HEK293 (cell line): ENCODE measurements at regions not wholly inside any gene's neighbourhood (a gene's known extent, or its start where the extent isn't known, plus 50 kb on each side); places are given as distances from the start of the nearest gene placed in this dataset.

ENCODE experiments used
- CTCF ChIA-PET: fragments of 350-600 bp; formaldehyde crosslinking; extraction: SDS; loops from one replicate; lab custom pipeline; 2021; ENCODE audit warnings: antibody characterized with exemption; lab: Yijun Ruan, JAX
- POLR2A ChIA-PET: fragments of 300-600 bp; formaldehyde crosslinking; extraction: SDS; loops from one replicate; lab custom pipeline; 2020; ENCODE audit warnings: antibody characterized with exemption, inconsistent platforms; lab: Yijun Ruan, JAX
- H3K27ac ChIP-seq: fragments of 200-500 bp; sonication (Bioruptor generic); 2 replicates; pipeline ENCODE4 v1.5.1; 2014; ENCODE audit warnings: low read depth, low read length, control low read depth, inconsistent platforms; ENCODE audit errors: extremely low read depth
- H3K36me3 ChIP-seq, 2 experiments: fragments of 200-500 bp in 1 of 2; sonication (Bioruptor generic) in 1 of 2; 1 replicate in 1 of 2; 2 replicates in 1 of 2; pipeline ENCODE4 v1.5.1; 2014 to 2017; ENCODE audit warnings: inconsistent platforms in 2 of 2, low read length in 2 of 2; ENCODE audit not compliant: control insufficient read depth in 2 of 2, insufficient read depth in 1 of 2
- H3K4me1 ChIP-seq: fragments of 200-500 bp; sonication (Bioruptor generic); 2 replicates; pipeline ENCODE4 v1.5.1; 2014; ENCODE audit warnings: mild to moderate bottlenecking, low read length, inconsistent platforms; ENCODE audit not compliant: control insufficient read depth, insufficient read depth
- H3K4me3 ChIP-seq: 2 replicates; pipeline ENCODE4 v1.5.1; 2011; ENCODE audit warnings: low read depth, mild to moderate bottlenecking, control low read depth, low read length, moderate library complexity
- H3K9me3 ChIP-seq: fragments of 200-500 bp; sonication (Bioruptor generic); 2 replicates; pipeline ENCODE4 v1.5.1; 2014; ENCODE audit warnings: low read depth, low read length, inconsistent platforms; ENCODE audit not compliant: control insufficient read depth, insufficient read depth
- CTCF ChIP-seq: fragments of 450-650 bp; formaldehyde crosslinking; IDR thresholded peaks from 2 replicates; pipeline ENCODE4 v1.5.1; 2016; ENCODE audit warnings: missing biosample characterization, missing genetic modification characterization
- FEZF1 ChIP-seq: fragments of 450-650 bp; formaldehyde crosslinking; IDR thresholded peaks from 2 replicates; pipeline ENCODE4 v1.5.1; 2016; ENCODE audit warnings: missing biosample characterization, missing genetic modification characterization
- GLI4 ChIP-seq: fragments of 450-650 bp; formaldehyde crosslinking; IDR thresholded peaks from 2 replicates; pipeline ENCODE4 v1.5.1; 2016; ENCODE audit warnings: missing biosample characterization, missing genetic modification characterization
- HOXA7 ChIP-seq: sonication (generic); formaldehyde crosslinking; IDR thresholded peaks from 2 replicates; pipeline ENCODE4 v1.8.1; 2022; ENCODE audit warnings: missing genetic modification reagents, borderline replicate concordance
- HOXD13 ChIP-seq: sonication (generic); formaldehyde crosslinking; IDR thresholded peaks from 2 replicates; pipeline ENCODE4 v1.8.0; 2022; ENCODE audit warnings: missing genetic modification reagents, borderline replicate concordance
- OVOL3 ChIP-seq: fragments of 450-650 bp; formaldehyde crosslinking; IDR thresholded peaks from 2 replicates; pipeline ENCODE4 v1.5.1; 2016; ENCODE audit warnings: missing biosample characterization, missing genetic modification characterization
- ZBTB20 ChIP-seq: fragments of 450-650 bp; formaldehyde crosslinking; IDR thresholded peaks from 2 replicates; pipeline ENCODE4 v1.5.1; 2016; ENCODE audit warnings: missing biosample characterization, missing genetic modification characterization
- ZBTB6 ChIP-seq: fragments of 450-650 bp; formaldehyde crosslinking; IDR thresholded peaks from 2 replicates; pipeline ENCODE4 v1.5.1; 2017; ENCODE audit warnings: missing biosample characterization, missing genetic modification characterization
- ZBTB8A ChIP-seq: fragments of 450-650 bp; formaldehyde crosslinking; IDR thresholded peaks from 2 replicates; pipeline ENCODE4 v1.5.1; 2016; ENCODE audit warnings: missing biosample characterization, missing genetic modification characterization
- ZFHX2 ChIP-seq: fragments of 450-650 bp; formaldehyde crosslinking; conservative IDR thresholded peaks from 2 replicates; pipeline ENCODE4 v1.5.1; 2016; ENCODE audit warnings: missing biosample characterization, missing genetic modification characterization
- ZFP3 ChIP-seq: fragments of 450-650 bp; formaldehyde crosslinking; IDR thresholded peaks from 2 replicates; pipeline ENCODE4 v1.5.1; 2016; ENCODE audit warnings: low read depth, missing biosample characterization, missing genetic modification characterization
- ZFP69B ChIP-seq: fragments of 450-650 bp; formaldehyde crosslinking; IDR thresholded peaks from 2 replicates; pipeline ENCODE4 v1.5.1; 2016; ENCODE audit warnings: missing biosample characterization, missing genetic modification characterization
- ZNF114 ChIP-seq: fragments of 450-650 bp; formaldehyde crosslinking; IDR thresholded peaks from 2 replicates; pipeline ENCODE4 v1.5.0; 2017; ENCODE audit warnings: missing biosample characterization, missing genetic modification characterization
- ZNF155 ChIP-seq: fragments of 450-650 bp; formaldehyde crosslinking; IDR thresholded peaks from 2 replicates; pipeline ENCODE4 v1.5.1; 2016; ENCODE audit warnings: missing biosample characterization, missing genetic modification characterization
- ZNF16 ChIP-seq: fragments of 450-650 bp; formaldehyde crosslinking; IDR thresholded peaks from 2 replicates; pipeline ENCODE4 v1.5.1; 2016; ENCODE audit warnings: low read depth, missing biosample characterization, missing genetic modification characterization
- ZNF248 ChIP-seq: fragments of 450-650 bp; formaldehyde crosslinking; IDR thresholded peaks from 2 replicates; pipeline ENCODE4 v1.5.1; 2017; ENCODE audit warnings: missing biosample characterization, missing genetic modification characterization
- ZNF292 ChIP-seq: fragments of 450-650 bp; formaldehyde crosslinking; IDR thresholded peaks from 2 replicates; pipeline ENCODE4 v1.5.1; 2016; ENCODE audit warnings: low read depth, missing biosample characterization, missing genetic modification characterization, borderline replicate concordance
- ZNF416 ChIP-seq: fragments of 450-650 bp; formaldehyde crosslinking; IDR thresholded peaks from 2 replicates; pipeline ENCODE4 v1.5.1; 2016; ENCODE audit warnings: missing biosample characterization, missing genetic modification characterization
- ZNF48 ChIP-seq: fragments of 450-650 bp; formaldehyde crosslinking; IDR thresholded peaks from 2 replicates; pipeline ENCODE4 v1.5.1; 2016; ENCODE audit warnings: missing biosample characterization, missing genetic modification characterization
- ZNF488 ChIP-seq: fragments of 450-650 bp; formaldehyde crosslinking; IDR thresholded peaks from 2 replicates; pipeline ENCODE4 v1.5.1; 2016; ENCODE audit warnings: missing biosample characterization, missing genetic modification characterization
- ZNF510 ChIP-seq: fragments of 450-650 bp; formaldehyde crosslinking; IDR thresholded peaks from 2 replicates; pipeline ENCODE4 v1.5.1; 2018; ENCODE audit warnings: mild to moderate bottlenecking, missing genetic modification characterization, missing biosample characterization; ENCODE audit not compliant: insufficient replicate concordance
- ZNF514 ChIP-seq: fragments of 450-650 bp; formaldehyde crosslinking; IDR thresholded peaks from 2 replicates; pipeline ENCODE4 v1.5.1; 2016; ENCODE audit warnings: missing biosample characterization, missing genetic modification characterization
- ZNF530 ChIP-seq: fragments of 450-650 bp; formaldehyde crosslinking; IDR thresholded peaks from 2 replicates; pipeline ENCODE4 v1.5.1; 2016; ENCODE audit warnings: low read depth, missing biosample characterization, missing genetic modification characterization
- ZNF544 ChIP-seq: fragments of 450-650 bp; formaldehyde crosslinking; IDR thresholded peaks from 2 replicates; pipeline ENCODE4 v1.5.0; 2017; ENCODE audit warnings: missing biosample characterization, missing genetic modification characterization
- ZNF548 ChIP-seq: fragments of 450-650 bp; formaldehyde crosslinking; IDR thresholded peaks from 2 replicates; pipeline ENCODE4 v1.5.1; 2016; ENCODE audit warnings: missing biosample characterization, missing genetic modification characterization
- ZNF626 ChIP-seq: fragments of 450-650 bp; sonication (Bioruptor Pico); formaldehyde crosslinking; IDR thresholded peaks from 2 replicates; pipeline ENCODE4 v1.5.1; 2018; ENCODE audit warnings: missing biosample characterization, missing genetic modification characterization, inconsistent platforms
- ZNF654 ChIP-seq: fragments of 450-650 bp; formaldehyde crosslinking; IDR thresholded peaks from 2 replicates; pipeline ENCODE4 v1.5.1; 2016; ENCODE audit warnings: low read depth, missing biosample characterization, missing genetic modification characterization
- ZNF664 ChIP-seq: fragments of 450-650 bp; formaldehyde crosslinking; IDR thresholded peaks from 2 replicates; pipeline ENCODE4 v1.5.1; 2016; ENCODE audit warnings: missing biosample characterization, missing genetic modification characterization
- ZNF677 ChIP-seq: fragments of 450-650 bp; IDR thresholded peaks from 2 replicates; pipeline ENCODE4 v1.5.0; 2018; ENCODE audit warnings: missing biosample characterization, mild to moderate bottlenecking, missing genetic modification characterization, moderate library complexity
- ZNF785 ChIP-seq: fragments of 450-650 bp; formaldehyde crosslinking; IDR thresholded peaks from 2 replicates; pipeline ENCODE4 v1.5.1; 2016; ENCODE audit warnings: missing biosample characterization, missing genetic modification characterization
- ZXDB ChIP-seq: fragments of 450-650 bp; formaldehyde crosslinking; IDR thresholded peaks from 2 replicates; pipeline ENCODE4 v1.5.1; 2016; ENCODE audit warnings: missing biosample characterization, missing genetic modification characterization

GRCh38 chr13:85347251-85347650 is 452.0 kb downstream of the SLITRK6 start:
- TF ChIP-seq ZNF488 (tag by site-specific recombination) (no peak), ZNF48 (tag by site-specific recombination) (no peak), ZNF548 (tag by site-specific recombination) (no peak), ZNF530 (tag by site-specific recombination) (no peak), ZNF654 (tag by site-specific recombination) (no peak), ZNF664 (no peak), GLI4 (tag by site-specific recombination) (no peak), OVOL3 (no peak), ZNF785 (tag by site-specific recombination) (no peak), ZNF292 (tag by site-specific recombination) (no peak)
- Histone ChIP-seq H3K27ac (no peak overlapping the region), H3K4me1 (no peaks in the 10 kb centered on the region), H3K9me3 (no peaks in the 10 kb centered on the region), H3K36me3 (no peaks in the 10 kb centered on the region), H3K4me3 (no peak overlapping the region)
- ChIA-PET CTCF (no interaction called here), POLR2A (no interaction called here)

- POLR2A ChIA-PET: no interaction called here
- Histone ChIP-seq H3K27ac (no peak overlapping the region), H3K36me3 (no peaks in the 10 kb centered on the region), H3K4me1 (no peaks in the 10 kb centered on the region), H3K4me3 (no peak overlapping the region), H3K9me3 (no peaks in the 10 kb centered on the region)
- TF ChIP-seq ZBTB6 (tag by site-specific recombination) (no peak), FEZF1 (tag by site-specific recombination) (no peak), ZNF626 (tag by site-specific recombination) (no peak), ZNF248 (no peak), ZNF548 (tag by site-specific recombination) (no peak), ZBTB20 (tag by site-specific recombination) (no peak), ZNF677 (tag by site-specific recombination) (no peak), ZNF510 (tag by site-specific recombination) (no peak), ZFP69B (tag by site-specific recombination) (no peak), ZNF416 (tag by site-specific recombination) (no peak), ZNF514 (tag by site-specific recombination) (no peak), ZFHX2 (no peak), ZNF16 (tag by site-specific recombination) (no peak), HOXA7 (no peak)
- CTCF ChIA-PET: no interaction called here
These were observed 465.0 kb downstream of the SLITRK6 start for GRCh38 chr13:85334187-85334586.

- Histone ChIP-seq H3K4me1 (no peaks in the 10 kb centered on the region), H3K4me3 (no peak overlapping the region), H3K9me3 (no peaks in the 10 kb centered on the region), H3K36me3 (no peaks in the 10 kb centered on the region), H3K27ac (no peak overlapping the region)
- ChIA-PET CTCF (no interaction called here), POLR2A (no interaction called here)
- no peak for TF ChIP-seq ZFP69B (tag by site-specific recombination)
- no peak for TF ChIP-seq ZFP3
- no peak for TF ChIP-seq ZNF155 (tag by site-specific recombination)
- TF ChIP-seq CTCF (tag by site-specific recombination): no peak
- TF ChIP-seq ZNF544 (tag by site-specific recombination): no peak
- no peak for TF ChIP-seq ZXDB
- no peak for TF ChIP-seq HOXD13 (CRISPR knock-in tag)
- TF ChIP-seq ZNF114 (tag by site-specific recombination): no peak
- no peak for TF ChIP-seq ZBTB8A (tag by site-specific recombination)
These were observed 465.7 kb downstream of the SLITRK6 start for GRCh38 chr13:85333506-85334020.
